Endodermal cell (in vitro differentiated cells): ENCODE measurements at regions not wholly inside any gene's neighbourhood (a gene's known extent, or its start where the extent isn't known, plus 50 kb on each side); places are given as distances from the start of the nearest gene placed in this dataset.

Source experiments
- DNase-seq: peaks from one replicate; pipeline ENCODE4 v3.0.0-alpha.2; 2017
- H3K27ac ChIP-seq: 2 replicates; pipeline ENCODE4 v1.5.1; 2013; ENCODE audit warnings: mild to moderate bottlenecking, low read depth, low read length, moderate library complexity
- H3K27me3 ChIP-seq: 2 replicates; pipeline ENCODE4 v1.6.1; 2013; ENCODE audit warnings: mild to moderate bottlenecking, low read length, moderate library complexity; ENCODE audit not compliant: insufficient read depth, control insufficient read depth, poor library complexity, severe bottlenecking
- H3K36me3 ChIP-seq: 2 replicates; pipeline ENCODE4 v1.7.0; 2013; ENCODE audit warnings: mild to moderate bottlenecking, low read length, moderate library complexity; ENCODE audit not compliant: control insufficient read depth, insufficient read depth
- H3K4me1 ChIP-seq: one replicate; pipeline ENCODE4 v1.7.0; 2013; ENCODE audit warnings: low read length; ENCODE audit not compliant: control insufficient read depth, insufficient read depth
- H3K4me3 ChIP-seq: 2 replicates; pipeline ENCODE4 v1.5.1; 2013; ENCODE audit warnings: mild to moderate bottlenecking, low read length, moderate library complexity
- H3K9ac ChIP-seq: 2 replicates; pipeline ENCODE4 v1.6.1; 2013; ENCODE audit warnings: mild to moderate bottlenecking, low read length, moderate library complexity; ENCODE audit not compliant: poor library complexity, severe bottlenecking; ENCODE audit errors: extremely low read depth
- H3K9me3 ChIP-seq: 2 replicates; pipeline ENCODE4 v1.6.1; 2013; ENCODE audit warnings: mild to moderate bottlenecking, low read length, moderate library complexity; ENCODE audit not compliant: control insufficient read depth
- H3K27ac Mint-ChIP-seq: 2 replicates; pipeline ENCODE4 v1.8.0; 2020; ENCODE audit warnings: mixed read lengths
- H3K27me3 Mint-ChIP-seq: 2 replicates; pipeline ENCODE4 v1.8.0; 2021; ENCODE audit warnings: mild to moderate bottlenecking, mixed read lengths; ENCODE audit not compliant: insufficient read depth
- H3K36me3 Mint-ChIP-seq: 2 replicates; pipeline ENCODE4 v1.8.0; 2020; ENCODE audit warnings: low read depth, mixed read lengths
- H3K4me1 Mint-ChIP-seq: 2 replicates; pipeline ENCODE4 v1.8.0; 2020; ENCODE audit warnings: mixed read lengths
- H3K4me3 Mint-ChIP-seq: 2 replicates; pipeline ENCODE4 v1.8.0; 2020; ENCODE audit warnings: mild to moderate bottlenecking, moderate library complexity, mixed read lengths
- H3K9me3 Mint-ChIP-seq: 2 replicates; pipeline ENCODE4 v1.8.0; 2020; ENCODE audit warnings: mild to moderate bottlenecking, mixed read lengths
- WGBS, 2 experiments: methylation state at CpG; one replicate each; pipeline versions ENCODE4 v1.1.5 to v1.1.7; 2013; ENCODE audit warnings: missing lambda C conversion rate in 2 of 2, mixed read lengths in 1 of 2; ENCODE audit not compliant: insufficient coverage in 1 of 2, insufficient read length in 1 of 2; 5-methylcytosine and 5-hydroxymethylcytosine counted together
- TF ChIP-seq, protein P1 (sequence below): fragments of 200-600 bp; sonication (generic); conservative IDR thresholded peaks from 2 replicates; pipeline ENCODE4 v1.5.0; 2021; ENCODE audit warnings: antibody characterized with exemption, mild to moderate bottlenecking

DNA sequence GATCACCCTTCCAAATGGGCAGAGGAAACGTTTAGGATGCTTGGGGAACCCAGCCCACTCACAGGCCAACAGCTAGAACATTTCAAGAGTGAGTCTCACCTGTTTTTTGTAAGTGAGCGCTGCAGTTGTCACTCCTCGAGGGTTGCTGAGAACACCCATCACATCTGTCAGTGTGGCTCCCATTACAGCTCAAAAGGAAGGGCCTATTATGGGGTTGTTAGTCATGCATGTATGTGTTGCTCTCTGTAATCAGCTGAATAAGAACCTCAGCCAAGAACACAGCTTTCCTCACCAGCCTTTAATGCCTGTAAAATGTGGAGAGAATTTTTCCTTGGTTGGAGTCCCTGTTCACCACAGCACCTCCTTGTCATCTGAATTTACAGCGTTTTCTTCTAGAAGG is 196.3 kb upstream of the KLF4 start:
- H3K27me3 ChIP-seq = peaks cover 11% of the 10 kb centered on the region
- DNase-seq = no peak
- Mint-ChIP-seq H3K36me3 (no peaks in the 10 kb centered on the region), H3K27me3 (peaks cover 23% of the 10 kb centered on the region), H3K27ac (no peak overlapping the region), H3K4me1 (peaks cover 5% of the 10 kb centered on the region), H3K9me3 (peaks cover 7% of the 10 kb centered on the region), H3K4me3 (no peak overlapping the region)
- TF ChIP-seq, protein P1, sequence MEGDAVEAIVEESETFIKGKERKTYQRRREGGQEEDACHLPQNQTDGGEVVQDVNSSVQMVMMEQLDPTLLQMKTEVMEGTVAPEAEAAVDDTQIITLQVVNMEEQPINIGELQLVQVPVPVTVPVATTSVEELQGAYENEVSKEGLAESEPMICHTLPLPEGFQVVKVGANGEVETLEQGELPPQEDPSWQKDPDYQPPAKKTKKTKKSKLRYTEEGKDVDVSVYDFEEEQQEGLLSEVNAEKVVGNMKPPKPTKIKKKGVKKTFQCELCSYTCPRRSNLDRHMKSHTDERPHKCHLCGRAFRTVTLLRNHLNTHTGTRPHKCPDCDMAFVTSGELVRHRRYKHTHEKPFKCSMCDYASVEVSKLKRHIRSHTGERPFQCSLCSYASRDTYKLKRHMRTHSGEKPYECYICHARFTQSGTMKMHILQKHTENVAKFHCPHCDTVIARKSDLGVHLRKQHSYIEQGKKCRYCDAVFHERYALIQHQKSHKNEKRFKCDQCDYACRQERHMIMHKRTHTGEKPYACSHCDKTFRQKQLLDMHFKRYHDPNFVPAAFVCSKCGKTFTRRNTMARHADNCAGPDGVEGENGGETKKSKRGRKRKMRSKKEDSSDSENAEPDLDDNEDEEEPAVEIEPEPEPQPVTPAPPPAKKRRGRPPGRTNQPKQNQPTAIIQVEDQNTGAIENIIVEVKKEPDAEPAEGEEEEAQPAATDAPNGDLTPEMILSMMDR = no peak
- no peak overlapping the region for H3K9ac ChIP-seq
- 89 to 100% methylated on average over 1 to 4 of the region's 4 CpGs for WGBS, 2 experiments
- no peaks in the 10 kb centered on the region for H3K36me3 ChIP-seq
- peaks cover 6% of the 10 kb centered on the region for H3K4me1 ChIP-seq
- H3K4me3 ChIP-seq = no peak overlapping the region
- H3K9me3 ChIP-seq = peaks cover 11% of the 10 kb centered on the region
- no peak overlapping the region for H3K27ac ChIP-seq

DNA sequence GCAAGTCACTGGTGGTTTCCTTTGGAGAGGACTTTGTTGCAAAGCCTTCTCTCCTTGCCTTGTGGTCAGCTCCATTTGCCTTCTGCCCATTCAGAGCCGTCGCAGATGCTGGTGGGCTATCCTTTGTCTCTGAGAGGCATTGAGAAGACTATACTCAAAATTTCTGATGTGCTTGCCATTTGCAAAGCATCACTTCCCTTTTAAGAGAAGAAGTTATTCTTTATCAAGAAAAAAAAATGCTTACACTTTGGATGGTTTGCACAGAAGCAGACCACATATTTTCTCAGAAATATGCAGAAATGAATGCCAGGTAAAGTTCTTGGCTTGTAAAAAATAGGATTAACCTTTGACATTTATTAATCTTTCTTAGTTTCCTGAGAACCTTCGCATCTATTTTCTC is 195.8 kb upstream of the KLF4 start:
- TF ChIP-seq, protein P1 = no peak
- Histone ChIP-seq H3K36me3 (no peaks in the 10 kb centered on the region), H3K27ac (no peak overlapping the region), H3K4me1 (peaks cover 6% of the 10 kb centered on the region), H3K27me3 (peaks cover 6% of the 10 kb centered on the region), H3K4me3 (no peak overlapping the region), H3K9ac (no peak overlapping the region), H3K9me3 (peaks cover 11% of the 10 kb centered on the region)
- Mint-ChIP-seq H3K36me3 (no peaks in the 10 kb centered on the region), H3K4me3 (no peak overlapping the region), H3K27ac (no peak overlapping the region), H3K4me1 (peaks cover 5% of the 10 kb centered on the region), H3K9me3 (peaks cover 7% of the 10 kb centered on the region), H3K27me3 (peaks cover 18% of the 10 kb centered on the region)
- DNase-seq = no peak
- WGBS, 2 experiments = 97% methylated on average over 3 of the region's 3 CpGs; no CpG with 5 or more reads in 1 of the 2 experiments

DNA sequence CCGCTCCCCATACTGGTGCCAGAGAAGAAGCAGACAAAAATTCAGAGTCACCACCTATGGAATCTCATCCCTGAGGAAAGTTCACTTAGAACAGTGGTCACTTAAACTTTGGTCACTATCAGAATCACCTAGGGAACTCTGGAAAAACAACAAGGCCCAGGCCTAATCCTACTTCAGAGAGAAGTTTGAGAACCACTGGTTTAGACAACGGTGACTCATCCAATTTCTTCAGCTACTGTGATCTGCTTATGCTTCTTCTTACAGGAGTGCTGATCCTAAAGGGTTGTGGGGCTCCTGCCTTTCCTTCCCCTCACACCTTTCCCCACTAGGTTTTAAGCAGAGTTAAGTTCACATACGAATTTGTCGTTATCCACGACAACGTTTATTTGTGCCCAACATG is 194.7 kb upstream of the KLF4 start:
- no peaks in the 10 kb centered on the region for H3K36me3 Mint-ChIP-seq
- TF ChIP-seq, protein P1 = no peak
- no peak for DNase-seq
- 90 to 94% methylated on average over 6 of the region's 6 CpGs for WGBS, 2 experiments
- Histone ChIP-seq H3K27me3 (peaks cover 4% of the 10 kb centered on the region), H3K27ac (no peak overlapping the region), H3K36me3 (no peaks in the 10 kb centered on the region), H3K9ac (no peak overlapping the region), H3K4me1 (peaks cover 6% of the 10 kb centered on the region), H3K9me3 (peaks cover 1% of the 10 kb centered on the region), H3K4me3 (no peak overlapping the region)
- H3K27me3 Mint-ChIP-seq = peaks cover 16% of the 10 kb centered on the region
- peaks cover 3% of the 10 kb centered on the region for H3K9me3 Mint-ChIP-seq
- H3K27ac Mint-ChIP-seq = no peak overlapping the region
- peaks cover 5% of the 10 kb centered on the region for H3K4me1 Mint-ChIP-seq
- no peak overlapping the region for H3K4me3 Mint-ChIP-seq
